NT2/D1 (cell line): ENCODE measurements at regions not wholly inside any gene's neighbourhood (a gene's known extent, or its start where the extent isn't known, plus 50 kb on each side); places are given as distances from the start of the nearest gene placed in this dataset.
"Not testable (repeated sequence)": the region's sequence is repeated elsewhere in the genome, so short reads cannot be mapped to it uniquely, and the experiment has no call there.

ENCODE experiments used
- SUZ12 ChIP-seq: IDR thresholded peaks from 2 replicates; pipeline ENCODE4 v1.6.1; 2011; ENCODE audit not compliant: insufficient read length, insufficient read depth; ENCODE audit errors: extremely low read depth
- YY1 ChIP-seq: IDR thresholded peaks from 2 replicates; pipeline ENCODE4 v1.6.1; 2011; ENCODE audit not compliant: insufficient read length, insufficient read depth
- ZNF274 ChIP-seq: IDR thresholded peaks from 2 replicates; pipeline ENCODE4 v1.6.1; 2011; ENCODE audit warnings: mild to moderate bottlenecking, low read depth, low read length

GRCh38 chr1:196021174-196021573 lies 587.1 kb downstream of the KCNT2 start:
- TF ChIP-seq SUZ12, ZNF274, YY1: not testable (repeated sequence)
